ENCODE measurements at regions not wholly inside any gene's neighbourhood (a gene's known extent, or its start where the extent isn't known, plus 50 kb on each side); places are given as distances from the start of the nearest gene placed in this dataset.

- POLR2A ChIA-PET (ENCODE audit: unreplicated experiment), result no interaction called here
- H3K4me2 ChIP-seq (ENCODE audit: low read length), result no peak overlapping the region
- DNase-seq (no peak), ATAC-seq (no peak)
- no peaks in the 10 kb centered on the region for H3K79me2 ChIP-seq (ENCODE audit: low read length)
- no peak overlapping the region for H3K4me3 ChIP-seq (ENCODE audit: low read length)
- BruUV-seq (replicated peaks), result no TSS peak
- no peaks in the 10 kb centered on the region for H3K36me3 ChIP-seq (ENCODE audit: low read depth, low read length)
- no peak overlapping the region for H3K27ac ChIP-seq (ENCODE audit: low read length)
- no peaks in the 10 kb centered on the region for H3F3A ChIP-seq (ENCODE audit: low read length, unreplicated experiment)
- no peaks in the 10 kb centered on the region for H3K9me3 ChIP-seq (ENCODE audit: low read length)
- no peak overlapping the region for H3K9ac ChIP-seq (ENCODE audit: low read length)
- H3K4me1 ChIP-seq (ENCODE audit: insufficient read depth, low read length), result no peaks in the 10 kb centered on the region
- no peaks in the 10 kb centered on the region for H3K9me2 ChIP-seq (replicated peaks; ENCODE audit: low read length)
- TF ChIP-seq, protein P1, sequence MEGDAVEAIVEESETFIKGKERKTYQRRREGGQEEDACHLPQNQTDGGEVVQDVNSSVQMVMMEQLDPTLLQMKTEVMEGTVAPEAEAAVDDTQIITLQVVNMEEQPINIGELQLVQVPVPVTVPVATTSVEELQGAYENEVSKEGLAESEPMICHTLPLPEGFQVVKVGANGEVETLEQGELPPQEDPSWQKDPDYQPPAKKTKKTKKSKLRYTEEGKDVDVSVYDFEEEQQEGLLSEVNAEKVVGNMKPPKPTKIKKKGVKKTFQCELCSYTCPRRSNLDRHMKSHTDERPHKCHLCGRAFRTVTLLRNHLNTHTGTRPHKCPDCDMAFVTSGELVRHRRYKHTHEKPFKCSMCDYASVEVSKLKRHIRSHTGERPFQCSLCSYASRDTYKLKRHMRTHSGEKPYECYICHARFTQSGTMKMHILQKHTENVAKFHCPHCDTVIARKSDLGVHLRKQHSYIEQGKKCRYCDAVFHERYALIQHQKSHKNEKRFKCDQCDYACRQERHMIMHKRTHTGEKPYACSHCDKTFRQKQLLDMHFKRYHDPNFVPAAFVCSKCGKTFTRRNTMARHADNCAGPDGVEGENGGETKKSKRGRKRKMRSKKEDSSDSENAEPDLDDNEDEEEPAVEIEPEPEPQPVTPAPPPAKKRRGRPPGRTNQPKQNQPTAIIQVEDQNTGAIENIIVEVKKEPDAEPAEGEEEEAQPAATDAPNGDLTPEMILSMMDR (conservative IDR thresholded peaks at IDR 0.05; ENCODE audit: low read depth, low read length), result no peak
- H4K20me1 ChIP-seq (ENCODE audit: low read length), result no peaks in the 10 kb centered on the region
- no peak overlapping the region for H2AFZ ChIP-seq (ENCODE audit: low read length)
- intact Hi-C loops (cut with micrococcal nuclease), result no loop called here
- CTCF ChIA-PET, result no interaction called here
- no peaks in the 10 kb centered on the region for H3K27me3 ChIP-seq (ENCODE audit: low read length)
Measured at GRCh38 chr4:136581119-136581518, 951.2 kb downstream of the PCDH18 start.

DNA sequence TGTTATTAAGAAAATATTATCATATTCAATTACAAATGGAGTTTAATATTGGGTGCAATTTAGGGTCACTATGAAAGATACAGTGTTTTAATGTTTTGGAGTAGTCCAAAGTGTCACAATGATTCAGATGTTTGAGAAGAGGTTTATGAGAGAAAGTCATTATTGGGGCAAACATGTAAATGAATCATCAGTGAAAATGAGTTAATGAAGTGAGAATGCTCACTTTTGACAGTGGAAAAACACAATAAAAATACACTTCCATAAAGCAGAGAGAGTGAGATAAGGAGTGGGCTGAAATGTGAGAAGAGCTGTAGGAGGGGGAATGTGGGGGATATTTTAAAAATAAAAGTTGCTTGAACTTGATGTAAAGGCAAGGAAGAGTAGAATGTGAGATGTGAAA lies 957.1 kb downstream of the PCDH18 start:
- POLR2A ChIA-PET (ENCODE audit: unreplicated experiment), result no interaction called here
- CTCF ChIA-PET, result no interaction called here
- intact Hi-C loops (cut with micrococcal nuclease), result no loop called here
- Histone ChIP-seq H3K4me1 (ENCODE audit: insufficient read depth, low read length) (no peaks in the 10 kb centered on the region), H3K36me3 (ENCODE audit: low read depth, low read length) (no peaks in the 10 kb centered on the region), H3K4me2 (ENCODE audit: low read length) (no peak overlapping the region), H3K27me3 (ENCODE audit: low read length) (no peaks in the 10 kb centered on the region), H3K9me3 (ENCODE audit: low read length) (no peaks in the 10 kb centered on the region), H3K4me3 (ENCODE audit: low read length) (no peak overlapping the region), H4K20me1 (ENCODE audit: low read length) (no peaks in the 10 kb centered on the region), H2AFZ (ENCODE audit: low read length) (no peak overlapping the region), H3K79me2 (ENCODE audit: low read length) (no peaks in the 10 kb centered on the region), H3K27ac (ENCODE audit: low read length) (no peak overlapping the region), H3K9ac (ENCODE audit: low read length) (no peak overlapping the region), H3F3A (ENCODE audit: low read length, unreplicated experiment) (no peaks in the 10 kb centered on the region), H3K9me2 (replicated peaks; ENCODE audit: low read length) (no peaks in the 10 kb centered on the region)
- DNase-seq, result no peak
- ATAC-seq, result peak; percentile 46
- no TSS peak for BruUV-seq (replicated peaks)
- no peak for TF ChIP-seq EZH2 (IDR thresholded peaks at IDR 0.05; ENCODE audit: low read length, unreplicated experiment)
- TF ChIP-seq, protein P1 (conservative IDR thresholded peaks at IDR 0.05; ENCODE audit: low read depth, low read length), result no peak
- TF ChIP-seq EZH2phosphoT487 (IDR thresholded peaks at IDR 0.05; ENCODE audit: borderline replicate concordance, low read length), result no peak

- H3K4me3 ChIP-seq (ENCODE audit: low read length), result no peak overlapping the region
- POLR2A ChIA-PET (ENCODE audit: unreplicated experiment), result no interaction called here
- H3K9me3 ChIP-seq (ENCODE audit: low read length), result no peaks in the 10 kb centered on the region
- no peak for DNase-seq
- BruUV-seq (replicated peaks), result no TSS peak
- no peak overlapping the region for H2AFZ ChIP-seq (ENCODE audit: low read length)
- TF ChIP-seq EZH2 (IDR thresholded peaks at IDR 0.05; ENCODE audit: low read length, unreplicated experiment), result no peak
- TF ChIP-seq EZH2phosphoT487 (IDR thresholded peaks at IDR 0.05; ENCODE audit: borderline replicate concordance, low read length), result no peak
- TF ChIP-seq, protein P1 (conservative IDR thresholded peaks at IDR 0.05; ENCODE audit: low read depth, low read length), result no peak
- CTCF ChIA-PET, result no interaction called here
- no peak overlapping the region for H3K9ac ChIP-seq (ENCODE audit: low read length)
- no peak overlapping the region for H3K4me2 ChIP-seq (ENCODE audit: low read length)
- intact Hi-C loops (cut with micrococcal nuclease), result no loop called here
- no peaks in the 10 kb centered on the region for H3K36me3 ChIP-seq (ENCODE audit: low read depth, low read length)
- H3K79me2 ChIP-seq (ENCODE audit: low read length), result no peaks in the 10 kb centered on the region
- H3K4me1 ChIP-seq (ENCODE audit: insufficient read depth, low read length), result no peaks in the 10 kb centered on the region
- H3K27ac ChIP-seq (ENCODE audit: low read length), result no peak overlapping the region
- H3K9me2 ChIP-seq (replicated peaks; ENCODE audit: low read length), result no peaks in the 10 kb centered on the region
- H3K27me3 ChIP-seq (ENCODE audit: low read length), result no peaks in the 10 kb centered on the region
- no peaks in the 10 kb centered on the region for H3F3A ChIP-seq (ENCODE audit: low read length, unreplicated experiment)
- no peak for ATAC-seq
- no peaks in the 10 kb centered on the region for H4K20me1 ChIP-seq (ENCODE audit: low read length)
Measured at GRCh38 chr4:136573460-136573859, 958.8 kb downstream of the PCDH18 start.
